GM21825 (cell line): ENCODE measurements at regions not wholly inside any gene's neighbourhood (a gene's known extent, or its start where the extent isn't known, plus 50 kb on each side); places are given as distances from the start of the nearest gene placed in this dataset.
"Not testable (repeated sequence)": the region's sequence is repeated elsewhere in the genome, so short reads cannot be mapped to it uniquely, and the experiment has no call there.

Experiments used
- ATAC-seq: cut with Tn5 transposase; IDR thresholded peaks from one replicate; pipeline ENCODE4 v1.9.1; 2021; ENCODE audit warnings: mild to moderate bottlenecking, moderate library complexity; ENCODE audit not compliant: unreplicated experiment

GRCh38 chr3:177382944-177383343, 185.7 kb upstream of the TBL1XR1 start:
- ATAC-seq, result no peak

DNA sequence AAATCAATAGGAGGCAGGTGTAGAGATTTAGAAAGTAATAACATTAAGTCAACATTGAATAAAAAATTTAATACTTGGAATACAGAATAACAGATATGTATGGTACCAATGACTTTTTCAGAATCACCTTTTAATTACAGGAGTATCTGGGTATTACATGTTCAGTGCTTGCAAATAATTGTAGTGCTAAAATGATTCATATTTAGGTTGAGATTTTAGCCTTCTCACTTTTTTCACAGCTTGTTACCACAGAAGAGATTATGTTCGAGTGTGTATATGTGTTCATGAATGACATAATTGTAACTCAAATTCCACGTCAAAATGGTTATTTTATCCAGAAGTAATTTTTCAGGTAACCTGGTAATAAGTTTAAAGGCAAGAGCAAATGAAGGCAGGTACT, 187.9 kb upstream of the TBL1XR1 start:
- ATAC-seq, result no peak

DNA sequence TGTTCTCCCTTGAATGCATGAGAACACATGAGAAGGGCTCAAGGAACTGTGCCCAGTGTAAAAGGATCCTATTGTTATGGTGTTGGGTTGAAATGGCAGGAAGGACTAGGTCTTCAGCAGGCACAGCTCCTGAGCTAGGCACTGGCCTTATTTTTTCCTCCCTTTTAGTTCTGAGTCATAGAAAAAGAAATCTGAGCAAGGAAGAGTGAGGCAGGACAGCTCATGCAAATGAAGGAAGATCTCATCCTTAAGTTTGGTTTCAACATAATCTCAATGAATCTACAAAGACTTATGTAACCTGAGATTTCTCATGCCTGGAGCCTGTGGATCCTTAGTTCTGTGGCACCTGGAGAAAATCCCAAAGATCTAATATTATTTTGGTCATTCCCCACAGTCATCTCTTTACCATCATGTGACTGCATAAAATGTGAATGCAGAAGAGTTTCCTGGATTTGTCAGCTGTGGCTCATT, 188.6 kb upstream of the TBL1XR1 start:
- no peak for ATAC-seq

DNA sequence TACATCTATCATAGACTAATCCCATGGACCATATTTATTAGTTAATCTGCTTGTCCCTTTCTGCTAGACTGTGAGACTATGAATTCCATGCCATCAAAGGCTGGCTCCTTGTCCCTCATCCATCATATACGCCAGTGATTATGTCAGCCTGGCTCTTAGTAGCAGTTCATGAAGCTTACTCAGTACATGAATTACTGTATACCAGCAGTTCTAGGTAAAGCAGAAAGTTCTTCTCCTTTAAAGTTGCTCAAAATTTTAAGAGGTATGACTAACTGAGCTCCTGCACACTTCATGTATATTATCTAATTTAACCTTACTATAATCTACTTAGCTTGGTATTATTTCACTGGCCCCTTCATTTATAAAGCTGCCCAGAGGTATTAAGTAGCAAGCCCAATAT, 190.9 kb upstream of the TBL1XR1 start:
- ATAC-seq, result no peak

DNA sequence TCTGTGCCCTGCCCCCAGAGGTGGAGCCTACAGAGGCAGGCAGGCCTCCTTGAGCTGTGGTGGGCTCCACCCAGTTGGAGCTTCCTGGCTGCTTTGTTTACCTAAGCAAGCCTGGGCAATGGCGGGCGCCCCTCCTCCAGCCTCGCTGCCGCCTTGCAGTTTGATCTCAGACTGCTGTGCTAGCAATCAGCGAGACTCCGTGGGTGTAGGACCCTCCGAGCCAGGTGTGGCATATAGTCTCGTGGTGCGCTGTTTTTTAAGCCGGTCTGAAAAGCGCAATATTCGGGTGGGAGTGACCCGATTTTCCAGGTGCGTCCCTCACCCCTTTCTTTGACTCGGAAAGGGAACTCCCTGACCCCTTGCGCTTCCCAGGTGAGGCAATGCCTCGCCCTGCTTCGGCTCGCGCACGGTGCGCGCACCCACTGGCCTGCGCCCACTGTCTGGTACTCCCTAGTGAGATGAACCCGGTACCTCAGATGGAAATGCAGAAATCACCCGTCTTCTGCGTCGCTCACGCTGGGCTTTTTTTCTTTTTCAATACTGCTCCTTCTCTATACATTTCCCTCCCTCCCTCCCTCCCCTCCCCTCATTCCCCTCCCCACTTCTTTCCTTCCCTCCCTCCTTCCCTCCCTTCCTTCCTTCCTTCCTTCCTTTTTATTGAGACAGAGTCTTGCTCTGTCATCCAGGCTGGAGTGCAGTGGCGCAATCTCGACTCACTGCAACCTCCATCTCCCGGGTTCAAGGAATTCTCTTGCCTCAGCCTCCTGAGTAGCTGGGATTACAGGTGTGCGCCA, 197.1 kb upstream of the TBL1XR1 start:
- ATAC-seq, result not testable (repeated sequence)

- no peak for ATAC-seq
Measured at GRCh38 chr3:177396733-177397132, 199.5 kb upstream of the TBL1XR1 start.

DNA sequence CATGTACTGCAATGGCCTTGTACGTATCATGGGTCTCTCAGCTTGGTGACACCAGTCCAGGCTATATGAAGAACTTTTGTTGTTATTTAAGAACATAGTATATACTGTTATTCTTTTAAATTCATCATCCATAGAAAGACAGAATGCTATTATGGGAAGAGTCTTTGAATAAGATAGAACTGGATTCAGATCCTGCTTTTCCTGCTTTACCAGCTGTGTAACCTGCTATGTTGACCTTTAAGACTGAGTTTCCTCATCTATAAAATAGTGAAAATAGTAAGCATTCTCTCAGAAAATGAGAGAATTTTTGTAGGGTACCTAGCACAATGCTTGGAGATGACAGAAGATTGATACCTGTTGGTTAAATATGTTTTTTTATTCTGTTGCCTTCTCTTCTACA, 204.1 kb upstream of the TBL1XR1 start:
- ATAC-seq, result no peak

DNA sequence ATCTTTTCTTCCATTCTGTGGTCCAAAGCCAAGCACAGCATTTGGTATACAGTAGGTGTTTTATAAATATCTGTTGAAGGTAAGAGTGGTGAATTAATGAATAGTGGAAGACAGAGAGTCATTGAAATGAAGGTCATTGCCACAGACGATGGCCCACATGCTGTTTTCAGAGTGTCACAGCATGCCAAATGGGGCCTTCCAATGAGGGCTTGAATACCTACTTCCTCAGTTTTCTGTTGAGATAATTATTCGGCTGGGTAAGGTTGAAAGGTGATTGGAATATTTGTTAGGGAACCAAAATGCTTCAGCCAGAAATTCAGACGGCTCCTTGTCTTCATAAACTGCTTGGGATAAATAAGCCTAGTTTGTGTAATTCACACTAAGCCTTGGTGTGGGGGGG, 205.3 kb upstream of the TBL1XR1 start:
- ATAC-seq, result no peak

GRCh38 chr3:177405191-177405672, 207.9 kb upstream of the TBL1XR1 start:
- no peak for ATAC-seq

DNA sequence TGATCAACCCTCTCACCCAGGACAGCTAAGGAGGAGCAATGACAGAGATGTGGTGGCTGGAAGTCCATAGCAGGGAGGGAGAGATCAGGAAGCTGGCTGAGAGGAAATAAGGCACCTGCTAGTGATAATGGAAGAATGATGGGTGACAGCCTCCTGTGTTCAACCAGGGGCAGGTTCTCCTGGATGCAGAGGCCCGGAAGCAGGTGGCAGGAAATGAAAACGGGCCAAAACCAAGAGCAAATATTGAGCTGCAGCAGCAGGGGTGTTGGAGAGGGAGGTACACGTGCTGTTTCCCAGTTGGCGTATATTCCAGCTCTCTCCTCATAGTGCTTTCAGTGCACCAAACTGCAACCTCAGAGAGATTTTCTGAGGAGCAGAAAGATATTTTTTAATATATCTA, 213.4 kb upstream of the TBL1XR1 start:
- ATAC-seq, result no peak

DNA sequence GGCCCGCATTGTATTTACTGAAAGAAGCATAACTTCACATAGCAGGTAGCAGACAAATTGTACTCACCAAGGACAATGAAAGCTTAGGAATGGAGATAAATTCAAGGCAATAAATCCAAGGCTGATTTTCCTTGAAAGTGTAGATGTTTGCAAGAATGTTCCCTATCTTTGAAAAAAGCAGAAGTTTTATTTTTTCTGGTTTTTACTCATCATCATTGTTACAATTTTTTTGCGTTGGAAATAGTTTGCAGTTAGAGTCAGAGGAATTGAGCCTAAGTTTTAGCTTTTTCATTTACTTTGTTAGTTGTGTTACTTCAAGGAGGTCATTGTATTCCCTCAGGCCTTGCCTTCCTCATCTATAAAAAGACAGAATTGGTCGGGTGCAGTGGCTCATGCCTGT, 213.9 kb upstream of the TBL1XR1 start:
- no peak for ATAC-seq

DNA sequence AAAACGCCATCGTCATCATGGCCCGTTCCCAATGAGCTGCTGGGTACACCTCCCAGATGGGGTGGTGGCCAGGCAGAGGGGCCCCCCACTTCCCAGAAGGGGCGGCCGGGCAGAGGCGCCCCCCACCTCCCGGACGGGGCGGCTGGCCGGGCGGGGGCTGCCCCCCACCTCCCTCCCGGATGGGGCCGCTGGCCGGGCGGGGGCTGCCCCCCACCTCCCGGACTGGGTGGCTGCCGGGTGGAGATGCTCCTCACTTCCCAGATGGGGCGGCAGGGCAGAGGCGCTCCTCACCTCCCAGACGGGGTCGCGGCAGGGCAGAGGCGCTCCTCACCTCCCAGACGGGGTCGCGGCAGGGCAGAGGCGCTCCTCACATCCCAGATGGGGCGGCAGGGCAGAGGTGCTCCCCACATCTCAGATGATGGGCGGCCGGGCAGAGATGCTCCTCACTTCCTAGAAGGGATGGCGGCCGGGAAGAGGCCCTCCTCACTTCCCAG, 215.4 kb upstream of the TBL1XR1 start:
- ATAC-seq, result not testable (repeated sequence)

DNA sequence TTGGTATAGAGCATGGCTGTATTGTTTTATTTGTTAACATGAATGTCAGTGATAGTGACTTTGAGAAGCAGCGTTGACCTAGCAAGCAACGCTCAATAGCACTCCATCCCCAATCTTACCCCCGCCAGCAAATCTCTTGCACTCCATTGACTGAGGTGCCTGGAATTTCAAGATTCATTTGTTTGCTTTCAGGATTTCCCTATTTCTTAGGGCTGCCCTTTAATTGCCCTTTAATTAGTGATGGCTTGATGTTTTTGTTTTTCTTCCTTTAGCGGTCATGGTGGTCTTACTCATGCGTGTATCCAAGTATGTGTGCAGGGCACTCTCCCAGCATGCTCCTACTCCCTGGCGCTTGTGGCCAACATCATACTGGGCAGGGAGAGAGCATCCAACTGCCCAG, 216.8 kb upstream of the TBL1XR1 start:
- ATAC-seq, result no peak

- no peak for ATAC-seq
Measured at GRCh38 chr3:177418787-177419186, 221.5 kb upstream of the TBL1XR1 start.

GRCh38 chr3:177419904-177420601, 222.8 kb upstream of the TBL1XR1 start:
- ATAC-seq, result no peak

DNA sequence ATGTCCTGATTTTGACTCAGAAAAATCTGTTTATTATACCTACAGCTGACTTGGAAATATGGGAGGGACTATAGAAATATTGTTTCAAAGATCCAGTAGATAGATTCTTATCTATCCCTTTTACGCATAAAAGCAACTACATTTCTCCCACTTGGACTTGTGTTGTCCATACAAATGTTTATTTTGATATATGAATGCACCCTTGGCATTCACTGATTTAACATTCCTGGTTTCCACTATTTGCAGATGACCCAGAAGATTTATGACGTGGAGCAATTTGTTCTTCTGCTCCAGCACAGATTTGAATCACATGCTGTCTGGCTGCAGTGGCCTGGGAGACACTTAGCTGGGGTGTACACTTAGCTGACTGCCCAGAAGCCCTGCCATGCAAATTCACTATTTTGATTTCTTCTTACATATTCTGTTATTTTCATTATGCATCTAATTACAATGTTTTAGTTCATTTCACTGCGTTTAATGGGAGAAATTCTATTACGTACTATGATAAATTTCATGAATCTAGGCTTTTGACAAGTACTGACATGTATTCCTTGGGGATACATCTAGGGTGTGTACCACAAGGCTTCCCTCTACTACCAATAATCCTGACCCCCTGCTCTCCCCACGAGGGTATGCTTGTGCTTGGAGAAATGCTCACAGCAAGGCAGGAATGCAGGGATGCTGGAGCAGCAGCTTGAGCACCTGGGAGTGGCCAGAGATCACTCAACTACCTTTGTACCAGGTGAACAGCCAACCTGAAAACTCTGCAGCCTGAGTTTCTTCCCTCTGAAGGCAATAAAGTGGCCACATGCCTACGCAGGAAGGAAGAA, 223.6 kb upstream of the TBL1XR1 start:
- no peak for ATAC-seq

GRCh38 chr3:177421481-177421785, 224.2 kb upstream of the TBL1XR1 start:
- no peak for ATAC-seq

GRCh38 chr3:177424521-177424920, 227.2 kb upstream of the TBL1XR1 start:
- no peak for ATAC-seq

DNA sequence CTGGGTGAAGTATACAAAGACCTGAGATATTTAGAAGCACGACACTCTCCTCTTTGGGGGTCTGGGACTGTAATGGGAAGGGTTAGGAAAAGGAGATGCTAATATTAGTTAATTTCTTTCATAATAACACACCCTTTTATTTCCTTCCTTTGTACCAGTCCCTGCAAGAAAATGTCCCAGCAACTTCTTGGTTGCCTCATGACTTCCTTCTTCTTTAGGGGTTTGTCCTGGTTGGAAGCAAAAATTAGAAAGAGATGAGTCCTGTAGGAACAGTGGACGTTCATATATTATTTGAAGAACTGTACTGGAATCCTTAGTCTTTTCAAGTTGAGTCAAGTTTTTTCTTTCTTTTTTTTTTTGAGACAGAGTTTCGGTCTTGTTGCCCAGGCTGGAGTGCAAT, 227.8 kb upstream of the TBL1XR1 start:
- no peak for ATAC-seq

GRCh38 chr3:177426106-177426877, 229.0 kb upstream of the TBL1XR1 start:
- ATAC-seq, result no peak
